GM12878 (cell line): ENCODE measurements at regions not wholly inside any gene's neighbourhood (a gene's known extent, or its start where the extent isn't known, plus 50 kb on each side); places are given as distances from the start of the nearest gene placed in this dataset.

Experiments used
- ATAC-seq: fragments of 200-7000 bp; cut with Tn5 transposase; 3 replicates; pipeline ENCODE4 v1.9.1; 2020; ENCODE audit warnings: mild to moderate bottlenecking, moderate library complexity
- BruUV-seq: library from RNA; stranded (reverse); fragments of 400-500 nt; replicated peaks from 2 replicates; lab custom pipeline; 2021; lab: Mats Ljungman, UMichigan
- CTCF ChIA-PET: fragments of 300-600 bp; sonication (Branson Sonifier 250); formaldehyde crosslinking; extraction: SDS; loops from one replicate; lab custom pipeline; 2021; ENCODE audit warnings: inconsistent platforms; lab: Yijun Ruan, JAX
- POLR2A ChIA-PET: fragments of 350-600 bp; formaldehyde crosslinking; extraction: SDS; loops from one replicate; lab custom pipeline; 2021; ENCODE audit warnings: inconsistent platforms; lab: Charles Lee
- RAD21 ChIA-PET: fragments of 300-600 bp; sonication (Branson Sonifier 250); formaldehyde crosslinking; loops from one replicate; lab custom pipeline; 2023; ENCODE audit warnings: antibody characterized with exemption; ENCODE audit not compliant: unreplicated experiment; lab: Charles Lee
- SMC1A ChIA-PET: fragments of 300-600 bp; sonication (Branson Sonifier 250); formaldehyde crosslinking; loops from one replicate; lab custom pipeline; 2023; ENCODE audit not compliant: unreplicated experiment, uncharacterized antibody; lab: Charles Lee
- DNase-seq: peaks from one replicate; pipeline ENCODE4 v3.0.0-alpha.2; 2011; ENCODE audit warnings: low read depth, low spot score
- FAIRE-seq: peaks from 3 replicates; lab custom pipeline; 2011; peaks lifted over from hg19 to GRCh38; lab: Jason Lieb, UNC
- H2AFZ ChIP-seq: 2 replicates; pipeline ENCODE4 v1.6.0; 2011; ENCODE audit warnings: low read depth, low read length, control low read depth; ENCODE audit not compliant: control insufficient read depth
- H3K27ac ChIP-seq: 2 replicates; pipeline ENCODE4 v1.5.1; 2011; ENCODE audit warnings: control low read depth; ENCODE audit not compliant: control insufficient read depth, insufficient read depth
- H3K27me3 ChIP-seq, 2 experiments: replicated peaks in 1 of 2; 2 replicates each; pipeline versions ENCODE4 v1.6.0 to v1.6.1; 2011; ENCODE audit warnings: low read length in 1 of 2; ENCODE audit not compliant: control insufficient read depth in 2 of 2, insufficient read depth in 2 of 2
- H3K36me3 ChIP-seq, 2 experiments: 2 replicates each; pipeline ENCODE4 v1.5.1; 2011; ENCODE audit warnings: low read length in 1 of 2; ENCODE audit not compliant: control insufficient read depth in 2 of 2, insufficient read depth in 2 of 2
- H3K4me1 ChIP-seq: 2 replicates; pipeline ENCODE4 v1.6.1; 2011; ENCODE audit warnings: mild to moderate bottlenecking, low read length, moderate library complexity, mixed read lengths; ENCODE audit not compliant: control insufficient read depth, insufficient read depth
- H3K4me2 ChIP-seq: 2 replicates; pipeline ENCODE4 v1.6.0; 2011; ENCODE audit warnings: control low read depth; ENCODE audit not compliant: control insufficient read depth, insufficient read depth
- H3K4me3 ChIP-seq: fragments of 200-600 bp; sonication (generic); 2 replicates; pipeline ENCODE4 v1.5.1; 2016
- H3K79me2 ChIP-seq: 2 replicates; pipeline ENCODE4 v1.6.0; 2011; ENCODE audit warnings: low read length; ENCODE audit not compliant: control insufficient read depth, insufficient read depth
- H3K9ac ChIP-seq: 2 replicates; pipeline ENCODE4 v1.8.0; 2011; ENCODE audit warnings: low read length, control low read depth, mixed read lengths; ENCODE audit not compliant: control insufficient read depth, insufficient read depth
- H3K9me3 ChIP-seq: replicated peaks from 3 replicates; pipeline ENCODE4 v1.5.1; 2011; ENCODE audit warnings: mild to moderate bottlenecking, low read length; ENCODE audit not compliant: control insufficient read depth, insufficient read depth
- H4K20me1 ChIP-seq: 2 replicates; pipeline ENCODE4 v1.6.0; 2011; ENCODE audit not compliant: control insufficient read depth, insufficient read depth
- BCL11A ChIP-seq: IDR thresholded peaks from 2 replicates; pipeline ENCODE4 v1.6.1; 2011; ENCODE audit warnings: low read depth, low read length
- CREM ChIP-seq: IDR thresholded peaks from 2 replicates; pipeline ENCODE4 v1.6.1; 2014; ENCODE audit warnings: antibody characterized with exemption, low read depth
- E2F4 ChIP-seq: IDR thresholded peaks from 2 replicates; pipeline ENCODE4 v1.6.1; 2012; ENCODE audit warnings: low read depth, low read length, improper control_type of control experiment
- EGR1 ChIP-seq, 2 experiments: IDR thresholded peaks; 1 replicate in 1 of 2; 2 replicates in 1 of 2; pipeline ENCODE4 v1.6.1; 2011 to 2012; ENCODE audit warnings: low read depth in 2 of 2, low read length in 2 of 2, borderline replicate concordance in 1 of 2, mild to moderate bottlenecking in 1 of 2, moderate library complexity in 1 of 2
- HDGF ChIP-seq: fragments of 450-650 bp; IDR thresholded peaks from 2 replicates; pipeline ENCODE4 v1.6.1; 2016; ENCODE audit warnings: antibody characterized with exemption
- IKZF1 ChIP-seq: fragments of 450-650 bp; conservative IDR thresholded peaks from 2 replicates; pipeline ENCODE4 v1.6.1; 2017; ENCODE audit warnings: antibody characterized with exemption, mild to moderate bottlenecking
- IKZF2 ChIP-seq, 2 experiments: fragments of 450-650 bp; IDR thresholded peaks; 2 replicates each; pipeline ENCODE4 v1.6.1; 2017; ENCODE audit warnings: mild to moderate bottlenecking in 2 of 2, moderate library complexity in 2 of 2
- KLF5 ChIP-seq: fragments of 450-650 bp; IDR thresholded peaks from 2 replicates; pipeline ENCODE4 v1.6.1; 2014; ENCODE audit warnings: mild to moderate bottlenecking; ENCODE audit not compliant: partially characterized antibody
- MEF2B ChIP-seq: fragments of 450-650 bp; IDR thresholded peaks from 2 replicates; pipeline ENCODE4 v1.6.1; 2018; ENCODE audit warnings: mild to moderate bottlenecking, moderate library complexity; ENCODE audit not compliant: partially characterized antibody, poor library complexity, severe bottlenecking
- MTA2 ChIP-seq: fragments of 450-650 bp; IDR thresholded peaks from 2 replicates; pipeline ENCODE4 v1.6.1; 2016; ENCODE audit warnings: low read depth, mild to moderate bottlenecking, moderate library complexity
- NFXL1 ChIP-seq: fragments of 450-650 bp; IDR thresholded peaks from 2 replicates; pipeline ENCODE4 v1.6.1; 2017; ENCODE audit warnings: antibody characterized with exemption, mild to moderate bottlenecking, borderline replicate concordance
- NFYB ChIP-seq: IDR thresholded peaks from 2 replicates; pipeline ENCODE4 v1.6.1; 2011; ENCODE audit warnings: low read depth, mild to moderate bottlenecking, low read length, improper control_type of control experiment, moderate library complexity; ENCODE audit not compliant: insufficient read depth
- PAX8 ChIP-seq: fragments of 450-650 bp; IDR thresholded peaks from 2 replicates; pipeline ENCODE4 v1.6.1; 2017; ENCODE audit warnings: mild to moderate bottlenecking, moderate library complexity
- POU2F2 ChIP-seq: IDR thresholded peaks from 3 replicates; pipeline ENCODE4 v1.6.1; 2011; ENCODE audit warnings: low read depth, mild to moderate bottlenecking, low read length, borderline replicate concordance
- RFX5 ChIP-seq: IDR thresholded peaks from 2 replicates; pipeline ENCODE4 v1.6.1; 2011; ENCODE audit warnings: low read depth, low read length, improper control_type of control experiment
- RUNX3 ChIP-seq: IDR thresholded peaks from 2 replicates; pipeline ENCODE4 v1.6.1; 2012; ENCODE audit warnings: low read length, inconsistent platforms
- YBX1 ChIP-seq: fragments of 450-650 bp; IDR thresholded peaks from 2 replicates; pipeline ENCODE4 v1.6.1; 2016; ENCODE audit warnings: antibody characterized with exemption
- WGBS: methylation state at CpG from one replicate; pipeline ENCODE4 v1.1.6; 2016; ENCODE audit warnings: low lambda C conversion rate; ENCODE audit not compliant: insufficient replicate concordance, insufficient coverage; ENCODE audit errors: missing lambda C conversion rate; 5-methylcytosine and 5-hydroxymethylcytosine counted together
- in situ Hi-C: fragments of 300-500 bp; cut with MboI; formaldehyde crosslinking; loops from 9 replicates; pipeline ENCODE4 v1.14.3; 2018; ENCODE audit warnings: mixed read lengths
- intact Hi-C: fragments of 100-400 bp; cut with micrococcal nuclease; formaldehyde crosslinking; loops from one replicate; pipeline ENCODE4 v1.14.2; 2022; ENCODE audit not compliant: unreplicated experiment
- TF ChIP-seq, protein P1 (sequence below): fragments of 450-650 bp; formaldehyde crosslinking; IDR thresholded peaks from 2 replicates; pipeline ENCODE4 v1.4.0; 2020; ENCODE audit warnings: mild to moderate bottlenecking, moderate library complexity

GRCh38 chr21:36235058-36235582 is 78.5 kb downstream of the DOP1B start (continued):
- no peak for TF ChIP-seq E2F4

- no peaks in the 10 kb centered on the region for H3K79me2 ChIP-seq
- POLR2A ChIA-PET, result interaction anchor here (0.8 to 1.0 kb wide), 4 partner anchors 19 to 87 kb away, joined by 3 to 6 read pairs (median 3); no protein-coding TSS in a partner anchor
- no peak overlapping the region for H3K27ac ChIP-seq
- H4K20me1 ChIP-seq, result no peaks in the 10 kb centered on the region
- in situ Hi-C loops (no loop called here), intact Hi-C loops (loop anchor here (1.0 to 5.0 kb wide), 2 partner anchors 19 to 86 kb away; partner anchors contain the start of gene MORC3)
- SMC1A ChIA-PET, result interaction anchor here (0.8 to 1.8 kb wide), 10 partner anchors 14 to 93 kb away, joined by 3 to 9 read pairs (median 4); partner anchors contain the start of gene MORC3
- FAIRE-seq (no peak), ATAC-seq (peak; percentile 88), DNase-seq (peak; percentile 66)
- H2AFZ ChIP-seq, result no peak overlapping the region
- CTCF ChIA-PET, result interaction anchor here (0.7 kb wide), 2 partner anchors 17 to 94 kb away, joined by 3 read pairs; no protein-coding TSS in a partner anchor
- RAD21 ChIA-PET, result interaction anchor here (0.9 to 2.4 kb wide), 5 partner anchors 19 to 92 kb away, joined by 3 to 10 read pairs (median 5); partner anchors contain the start of gene MORC3
- BruUV-seq, result no TSS peak
- H3K9ac ChIP-seq, result no peak overlapping the region
- H3K4me1 ChIP-seq, result peaks cover 6% of the 10 kb centered on the region
- no peaks in the 10 kb centered on the region for H3K27me3 ChIP-seq
- 19% methylated on average over 8 of the region's 8 CpGs for WGBS
- no peaks in the 10 kb centered on the region; a peak in 1 of 4 replicates for H3K36me3 ChIP-seq
- no peaks in the 10 kb centered on the region for H3K9me3 ChIP-seq
- no peak overlapping the region for H3K4me3 ChIP-seq
- 0 out of 2 replicates have a peak overlapping the region, but pooled peaks have one; percentile 38 for H3K4me2 ChIP-seq
- TF ChIP-seq NFXL1, result no peak
- no peak for TF ChIP-seq YBX1
- peak; percentile 40; the same call in 1 of the 2 replicates for TF ChIP-seq RUNX3
- TF ChIP-seq PAX8, result no peak
- no peak for TF ChIP-seq HDGF
- peak; percentile 95 for TF ChIP-seq MEF2B
- TF ChIP-seq IKZF1, result peak; percentile 36; the same call in 1 of the 2 replicates
- TF ChIP-seq POU2F2, result 0 out of 3 replicates have a peak, but pooled peaks have one; percentile 11
- TF ChIP-seq CREM, result no peak
- TF ChIP-seq BCL11A, result 0 out of 2 replicates have a peak, but pooled peaks have one; percentile 8
- no peak for TF ChIP-seq RFX5
- TF ChIP-seq MTA2, result peak; percentile 27; the same call in 1 of the 2 replicates
- 0 out of 2 replicates have a peak, but pooled peaks have one; percentile 8 for TF ChIP-seq NFYB
- TF ChIP-seq, protein P1, sequence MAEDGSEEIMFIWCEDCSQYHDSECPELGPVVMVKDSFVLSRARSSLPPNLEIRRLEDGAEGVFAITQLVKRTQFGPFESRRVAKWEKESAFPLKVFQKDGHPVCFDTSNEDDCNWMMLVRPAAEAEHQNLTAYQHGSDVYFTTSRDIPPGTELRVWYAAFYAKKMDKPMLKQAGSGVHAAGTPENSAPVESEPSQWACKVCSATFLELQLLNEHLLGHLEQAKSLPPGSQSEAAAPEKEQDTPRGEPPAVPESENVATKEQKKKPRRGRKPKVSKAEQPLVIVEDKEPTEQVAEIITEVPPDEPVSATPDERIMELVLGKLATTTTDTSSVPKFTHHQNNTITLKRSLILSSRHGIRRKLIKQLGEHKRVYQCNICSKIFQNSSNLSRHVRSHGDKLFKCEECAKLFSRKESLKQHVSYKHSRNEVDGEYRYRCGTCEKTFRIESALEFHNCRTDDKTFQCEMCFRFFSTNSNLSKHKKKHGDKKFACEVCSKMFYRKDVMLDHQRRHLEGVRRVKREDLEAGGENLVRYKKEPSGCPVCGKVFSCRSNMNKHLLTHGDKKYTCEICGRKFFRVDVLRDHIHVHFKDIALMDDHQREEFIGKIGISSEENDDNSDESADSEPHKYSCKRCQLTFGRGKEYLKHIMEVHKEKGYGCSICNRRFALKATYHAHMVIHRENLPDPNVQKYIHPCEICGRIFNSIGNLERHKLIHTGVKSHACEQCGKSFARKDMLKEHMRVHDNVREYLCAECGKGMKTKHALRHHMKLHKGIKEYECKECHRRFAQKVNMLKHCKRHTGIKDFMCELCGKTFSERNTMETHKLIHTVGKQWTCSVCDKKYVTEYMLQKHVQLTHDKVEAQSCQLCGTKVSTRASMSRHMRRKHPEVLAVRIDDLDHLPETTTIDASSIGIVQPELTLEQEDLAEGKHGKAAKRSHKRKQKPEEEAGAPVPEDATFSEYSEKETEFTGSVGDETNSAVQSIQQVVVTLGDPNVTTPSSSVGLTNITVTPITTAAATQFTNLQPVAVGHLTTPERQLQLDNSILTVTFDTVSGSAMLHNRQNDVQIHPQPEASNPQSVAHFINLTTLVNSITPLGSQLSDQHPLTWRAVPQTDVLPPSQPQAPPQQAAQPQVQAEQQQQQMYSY (CRISPR knock-in tag), result no peak
- TF ChIP-seq EGR1 (IDR thresholded peaks at IDR 0.05; ENCODE audit: borderline replicate concordance in 1 of 2, low read depth in 2 of 2, low read length in 2 of 2), result no peak
- no peak for TF ChIP-seq KLF5
- peak in 1 of 2 experiments; percentile 21; a peak in 1 of 4 replicates for TF ChIP-seq IKZF2 (IDR thresholded peaks at IDR 0.05)
Measured at GRCh38 chr21:36236052-36236730, 79.6 kb downstream of the DOP1B start.
